Effector CD4-positive, alpha-beta T cell (primary cell): ENCODE measurements at regions not wholly inside any gene's neighbourhood (a gene's known extent, or its start where the extent isn't known, plus 50 kb on each side); places are given as distances from the start of the nearest gene placed in this dataset.

Source experiments
- DNase-seq: peaks from one replicate; pipeline ENCODE4 v3.0.0-alpha.2; 2020

GRCh38 chr5:61596265-61596664, 264.2 kb downstream of the ZSWIM6 start:
- DNase-seq = no peak

- DNase-seq = no peak
Observed at GRCh38 chr5:61597684-61598083, 265.6 kb downstream of the ZSWIM6 start.

GRCh38 chr5:61598126-61598525, 266.1 kb downstream of the ZSWIM6 start:
- no peak for DNase-seq

GRCh38 chr5:61599370-61600122, 267.5 kb downstream of the ZSWIM6 start:
- DNase-seq = no peak

GRCh38 chr5:61600123-61600444, 268.0 kb downstream of the ZSWIM6 start:
- DNase-seq = no peak

GRCh38 chr5:61600945-61601511, 269.0 kb downstream of the ZSWIM6 start:
- DNase-seq = no peak

- DNase-seq = no peak
Observed at GRCh38 chr5:61603211-61603908, 271.3 kb downstream of the ZSWIM6 start.

GRCh38 chr5:61604076-61605025, 272.3 kb downstream of the ZSWIM6 start:
- no peak for DNase-seq

- DNase-seq = no peak
Observed at GRCh38 chr5:61609840-61610677, 278.0 kb downstream of the ZSWIM6 start.

GRCh38 chr5:61610678-61611024, 278.6 kb downstream of the ZSWIM6 start:
- no peak for DNase-seq

- DNase-seq = no peak
Observed at GRCh38 chr5:61612431-61612830, 280.4 kb downstream of the ZSWIM6 start.

GRCh38 chr5:61613679-61614078, 281.6 kb downstream of the ZSWIM6 start:
- no peak for DNase-seq

GRCh38 chr5:61614606-61615005, 282.5 kb downstream of the ZSWIM6 start:
- no peak for DNase-seq

- no peak for DNase-seq
Observed at GRCh38 chr5:61617039-61617438, 285.0 kb downstream of the ZSWIM6 start.

- no peak for DNase-seq
Observed at GRCh38 chr5:61617995-61618525, 286.0 kb downstream of the ZSWIM6 start.

GRCh38 chr5:61618577-61618976, 286.5 kb downstream of the ZSWIM6 start:
- DNase-seq = no peak

- no peak for DNase-seq
Observed at GRCh38 chr5:61619289-61619688, 287.2 kb downstream of the ZSWIM6 start.

GRCh38 chr5:61619777-61620518, 287.9 kb downstream of the ZSWIM6 start:
- no peak for DNase-seq

GRCh38 chr5:61620699-61621182, 288.7 kb downstream of the ZSWIM6 start:
- DNase-seq = no peak

GRCh38 chr5:61621202-61621650, 289.2 kb downstream of the ZSWIM6 start:
- DNase-seq = no peak

GRCh38 chr5:61622156-61622555, 290.1 kb downstream of the ZSWIM6 start:
- no peak for DNase-seq
